Hepatocyte (in vitro differentiated cells): ENCODE measurements at regions not wholly inside any gene's neighbourhood (a gene's known extent, or its start where the extent isn't known, plus 50 kb on each side); places are given as distances from the start of the nearest gene placed in this dataset.

Source experiments
- DNase-seq: peaks from one replicate; pipeline ENCODE4 v3.0.0-alpha.2; 2016; ENCODE audit warnings: low spot score
- H2AFZ ChIP-seq: fragments of 200-600 bp; sonication (generic); 2 replicates; pipeline ENCODE4 v1.6.0; 2016; ENCODE audit warnings: antibody characterized with exemption, mild to moderate bottlenecking
- H3K27ac ChIP-seq: fragments of 200-600 bp; sonication (generic); 2 replicates; pipeline ENCODE4 v1.5.1; 2016; ENCODE audit warnings: mild to moderate bottlenecking
- H3K27me3 ChIP-seq: fragments of 200-600 bp; sonication (generic); 2 replicates; pipeline ENCODE4 v1.6.1; 2016
- H3K36me3 ChIP-seq: fragments of 200-600 bp; sonication (generic); replicated peaks from 2 replicates; pipeline ENCODE4 v1.5.1; 2016; ENCODE audit warnings: low read depth; ENCODE audit not compliant: insufficient read depth
- H3K4me1 ChIP-seq: fragments of 200-600 bp; sonication (generic); 2 replicates; pipeline ENCODE4 v1.5.1; 2016; ENCODE audit warnings: mild to moderate bottlenecking, moderate library complexity; ENCODE audit not compliant: insufficient read depth
- H3K4me2 ChIP-seq: fragments of 200-600 bp; sonication (generic); 2 replicates; pipeline ENCODE4 v1.6.0; 2016
- H3K4me3 ChIP-seq: fragments of 200-600 bp; sonication (generic); 2 replicates; pipeline ENCODE4 v1.5.1; 2016; ENCODE audit warnings: mild to moderate bottlenecking
- H3K79me2 ChIP-seq: fragments of 200-600 bp; sonication (generic); 2 replicates; pipeline ENCODE4 v1.6.0; 2017; ENCODE audit warnings: mild to moderate bottlenecking
- H3K9me2 ChIP-seq: fragments of 200-600 bp; sonication (generic); replicated peaks from 2 replicates; pipeline ENCODE4 v1.6.0; 2017; ENCODE audit warnings: mild to moderate bottlenecking; ENCODE audit not compliant: insufficient read depth
- H3K9me3 ChIP-seq: fragments of 200-600 bp; sonication (generic); 2 replicates; pipeline ENCODE4 v1.5.1; 2016; ENCODE audit warnings: low read depth, mild to moderate bottlenecking
- H4K20me1 ChIP-seq: fragments of 200-600 bp; sonication (generic); 2 replicates; pipeline ENCODE4 v1.6.0; 2016; ENCODE audit warnings: mild to moderate bottlenecking; ENCODE audit not compliant: insufficient read depth, poor library complexity, severe bottlenecking
- EZH2 ChIP-seq: fragments of 200-600 bp; sonication (generic); IDR thresholded peaks from 2 replicates; pipeline ENCODE4 v1.6.1; 2016; ENCODE audit warnings: antibody characterized with exemption, mild to moderate bottlenecking, borderline replicate concordance
- EZH2phosphoT487 ChIP-seq: fragments of 200-600 bp; sonication (generic); IDR thresholded peaks from one replicate; pipeline ENCODE4 v1.6.1; 2018; ENCODE audit warnings: antibody characterized with exemption, mild to moderate bottlenecking, low read depth, moderate library complexity; ENCODE audit not compliant: unreplicated experiment, severe bottlenecking
- WGBS: methylation state at CpG from one replicate; pipeline ENCODE4 v1.1.6; 2016; ENCODE audit warnings: low lambda C conversion rate; ENCODE audit errors: missing lambda C conversion rate; 5-methylcytosine and 5-hydroxymethylcytosine counted together
- TF ChIP-seq, protein P1 (sequence below): fragments of 200-600 bp; sonication (generic); IDR thresholded peaks from 2 replicates; pipeline ENCODE4 v1.5.1; 2016; ENCODE audit warnings: antibody characterized with exemption, mild to moderate bottlenecking; ENCODE audit not compliant: poor library complexity

DNA sequence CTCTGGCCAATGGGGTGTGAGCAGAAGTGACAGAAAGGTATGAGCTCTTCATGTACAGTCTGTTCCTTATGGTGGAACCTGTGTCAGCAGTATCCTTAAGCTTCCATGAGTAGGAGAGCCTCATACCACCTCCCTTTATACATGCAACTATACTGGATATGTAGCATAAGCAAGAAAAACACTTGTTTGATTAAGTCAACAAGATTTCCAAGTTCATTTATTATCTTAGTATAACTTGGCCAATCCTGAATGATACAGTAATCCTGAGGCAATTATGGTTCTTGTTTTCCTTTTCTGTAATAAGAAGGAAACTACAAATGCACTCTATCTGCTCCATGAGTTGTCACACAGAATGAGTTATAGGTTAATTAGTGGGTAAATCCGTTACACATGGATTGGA lies 409.6 kb upstream of the ID4 start:
- TF ChIP-seq, protein P1, sequence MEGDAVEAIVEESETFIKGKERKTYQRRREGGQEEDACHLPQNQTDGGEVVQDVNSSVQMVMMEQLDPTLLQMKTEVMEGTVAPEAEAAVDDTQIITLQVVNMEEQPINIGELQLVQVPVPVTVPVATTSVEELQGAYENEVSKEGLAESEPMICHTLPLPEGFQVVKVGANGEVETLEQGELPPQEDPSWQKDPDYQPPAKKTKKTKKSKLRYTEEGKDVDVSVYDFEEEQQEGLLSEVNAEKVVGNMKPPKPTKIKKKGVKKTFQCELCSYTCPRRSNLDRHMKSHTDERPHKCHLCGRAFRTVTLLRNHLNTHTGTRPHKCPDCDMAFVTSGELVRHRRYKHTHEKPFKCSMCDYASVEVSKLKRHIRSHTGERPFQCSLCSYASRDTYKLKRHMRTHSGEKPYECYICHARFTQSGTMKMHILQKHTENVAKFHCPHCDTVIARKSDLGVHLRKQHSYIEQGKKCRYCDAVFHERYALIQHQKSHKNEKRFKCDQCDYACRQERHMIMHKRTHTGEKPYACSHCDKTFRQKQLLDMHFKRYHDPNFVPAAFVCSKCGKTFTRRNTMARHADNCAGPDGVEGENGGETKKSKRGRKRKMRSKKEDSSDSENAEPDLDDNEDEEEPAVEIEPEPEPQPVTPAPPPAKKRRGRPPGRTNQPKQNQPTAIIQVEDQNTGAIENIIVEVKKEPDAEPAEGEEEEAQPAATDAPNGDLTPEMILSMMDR: no peak
- no peak for TF ChIP-seq EZH2
- TF ChIP-seq EZH2phosphoT487: no peak
- Histone ChIP-seq H3K79me2 (no peaks in the 10 kb centered on the region), H3K27me3 (no peaks in the 10 kb centered on the region)

GRCh38 chr6:19432966-19433498 lies 404.1 kb upstream of the ID4 start:
- Histone ChIP-seq H3K4me1 (no peaks in the 10 kb centered on the region), H3K4me3 (no peak overlapping the region), H3K79me2 (no peaks in the 10 kb centered on the region), H3K27me3 (no peaks in the 10 kb centered on the region), H3K9me2 (no peaks in the 10 kb centered on the region), H3K36me3 (no peaks in the 10 kb centered on the region), H3K4me2 (no peak overlapping the region), H3K9me3 (no peaks in the 10 kb centered on the region), H3K27ac (no peak overlapping the region), H4K20me1 (no peaks in the 10 kb centered on the region), H2AFZ (no peak overlapping the region)
- 75% methylated on average over 10 of the region's 10 CpGs for WGBS
- no peak for TF ChIP-seq EZH2
- no peak for TF ChIP-seq EZH2phosphoT487
- TF ChIP-seq, protein P1: no peak
- no peak for DNase-seq

More for the DNA sequence above, 409.6 kb upstream of the ID4 start:
- Histone ChIP-seq H3K4me3 (no peak overlapping the region), H3K4me1 (no peaks in the 10 kb centered on the region), H2AFZ (no peak overlapping the region), H3K9me2 (no peaks in the 10 kb centered on the region), H4K20me1 (no peaks in the 10 kb centered on the region), H3K4me2 (no peak overlapping the region), H3K36me3 (no peaks in the 10 kb centered on the region), H3K27ac (no peak overlapping the region), H3K9me3 (no peaks in the 10 kb centered on the region)
- no peak for DNase-seq
- 76% methylated on average over 1 of the region's 1 CpG for WGBS

- H3K9me2 ChIP-seq: no peaks in the 10 kb centered on the region
- TF ChIP-seq EZH2phosphoT487 (no peak), EZH2 (no peak)
- TF ChIP-seq, protein P1: no peak
- no peaks in the 10 kb centered on the region for H3K27me3 ChIP-seq
- no peak for DNase-seq
- H4K20me1 ChIP-seq: no peaks in the 10 kb centered on the region
- WGBS: 90% methylated on average over 2 of the region's 2 CpGs
- H3K79me2 ChIP-seq: no peaks in the 10 kb centered on the region
- no peak overlapping the region for H2AFZ ChIP-seq
- no peak overlapping the region for H3K27ac ChIP-seq
- H3K4me1 ChIP-seq: no peaks in the 10 kb centered on the region
- H3K9me3 ChIP-seq: no peaks in the 10 kb centered on the region
- H3K36me3 ChIP-seq: no peaks in the 10 kb centered on the region
- H3K4me2 ChIP-seq: no peak overlapping the region
- no peak overlapping the region for H3K4me3 ChIP-seq
These were observed 403.1 kb upstream of the ID4 start for GRCh38 chr6:19434065-19434464.

DNA sequence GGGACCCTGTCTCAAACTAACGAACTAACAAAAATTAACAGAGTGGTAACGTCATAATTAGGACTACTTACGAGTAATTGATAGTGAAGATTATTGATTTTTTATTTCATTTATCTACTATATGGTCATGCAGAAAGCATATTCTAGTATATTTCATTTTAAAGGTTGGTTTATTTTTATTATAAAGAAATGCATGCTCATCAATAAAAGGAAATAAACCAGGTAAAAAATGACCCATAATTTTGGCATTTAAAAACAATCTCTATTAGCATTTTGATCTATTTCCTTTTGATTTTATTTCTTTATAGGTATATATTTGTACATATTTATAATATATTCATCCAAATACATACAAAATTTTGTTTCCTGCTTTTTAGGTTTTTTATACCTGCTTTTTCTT lies 401.4 kb upstream of the ID4 start:
- H3K4me1 ChIP-seq: no peaks in the 10 kb centered on the region
- no peak for DNase-seq
- no peaks in the 10 kb centered on the region for H3K36me3 ChIP-seq
- H3K4me2 ChIP-seq: no peak overlapping the region
- 91% methylated on average over 3 of the region's 3 CpGs for WGBS
- H2AFZ ChIP-seq: no peak overlapping the region
- no peaks in the 10 kb centered on the region for H3K79me2 ChIP-seq
- no peak overlapping the region for H3K27ac ChIP-seq
- H3K4me3 ChIP-seq: no peak overlapping the region
- no peaks in the 10 kb centered on the region for H3K9me3 ChIP-seq
- H4K20me1 ChIP-seq: no peaks in the 10 kb centered on the region
- no peaks in the 10 kb centered on the region for H3K27me3 ChIP-seq
- TF ChIP-seq, protein P1: no peak
- TF ChIP-seq EZH2phosphoT487 (no peak), EZH2 (no peak)
- no peaks in the 10 kb centered on the region for H3K9me2 ChIP-seq
